ENCODE measurements at regions not wholly inside any gene's neighbourhood (a gene's known extent, or its start where the extent isn't known, plus 50 kb on each side); places are given as distances from the start of the nearest gene placed in this dataset.

GRCh38 chr2:188645986-188646385 is 328.2 kb upstream of the COL3A1 start:
- Histone ChIP-seq H3K27me3 (no peaks in the 10 kb centered on the region), H3K4me3 (no peak overlapping the region), H3K36me3 (ENCODE audit: low read depth, missing control alignments) (no peaks in the 10 kb centered on the region), H3K4me1 (no peaks in the 10 kb centered on the region), H3K27ac (no peak overlapping the region), H3K9me3 (no peaks in the 10 kb centered on the region)
- intact Hi-C loops (cut with DNase I; ENCODE audit: low total_unique reads) = no loop called here
- TF ChIP-seq POLR2A (IDR thresholded peaks at IDR 0.05) (no peak), CTCF (IDR thresholded peaks at IDR 0.05) (no peak)
- no peak for DNase-seq
- WGBS, 2 donors = 53 to 59% methylated on average over 2 of the region's 2 CpGs

GRCh38 chr2:188647430-188648070 is 326.6 kb upstream of the COL3A1 start:
- no peaks in the 10 kb centered on the region for H3K9me3 ChIP-seq
- no peak for DNase-seq
- TF ChIP-seq CTCF (IDR thresholded peaks at IDR 0.05) (no peak), POLR2A (IDR thresholded peaks at IDR 0.05) (no peak)
- H3K27ac ChIP-seq = no peak overlapping the region
- no peaks in the 10 kb centered on the region for H3K27me3 ChIP-seq
- intact Hi-C loops (cut with DNase I; ENCODE audit: low total_unique reads) = no loop called here
- H3K4me3 ChIP-seq = no peak overlapping the region
- H3K4me1 ChIP-seq = no peaks in the 10 kb centered on the region
- H3K36me3 ChIP-seq (ENCODE audit: low read depth, missing control alignments) = no peaks in the 10 kb centered on the region
- 80 to 82% methylated on average over 3 of the region's 3 CpGs for WGBS, 2 donors

- no peak for DNase-seq
- H3K4me3 ChIP-seq = no peak overlapping the region
- intact Hi-C loops (cut with DNase I; ENCODE audit: low total_unique reads) = no loop called here
- H3K27ac ChIP-seq = no peak overlapping the region
- no peak for TF ChIP-seq CTCF (IDR thresholded peaks at IDR 0.05)
- TF ChIP-seq POLR2A (IDR thresholded peaks at IDR 0.05) = no peak
- no peaks in the 10 kb centered on the region for H3K9me3 ChIP-seq
- H3K27me3 ChIP-seq = no peaks in the 10 kb centered on the region
- no peaks in the 10 kb centered on the region for H3K4me1 ChIP-seq
- no peaks in the 10 kb centered on the region for H3K36me3 ChIP-seq (ENCODE audit: low read depth, missing control alignments)
- WGBS, 2 donors = 94 to 96% methylated on average over 1 of the region's 1 CpG
Observed at GRCh38 chr2:188659656-188660406, 314.3 kb upstream of the COL3A1 start.

- 83 to 86% methylated on average over 2 of the region's 2 CpGs for WGBS, 2 donors
- TF ChIP-seq POLR2A (IDR thresholded peaks at IDR 0.05) = no peak
- no peak for TF ChIP-seq CTCF (IDR thresholded peaks at IDR 0.05)
- intact Hi-C loops (cut with DNase I; ENCODE audit: low total_unique reads) = no loop called here
Observed at GRCh38 chr2:188663301-188663700, 310.9 kb upstream of the COL3A1 start.

More at GRCh38 chr2:188663301-188663700, 310.9 kb upstream of the COL3A1 start:
- Histone ChIP-seq H3K9me3 (no peaks in the 10 kb centered on the region), H3K36me3 (ENCODE audit: low read depth, missing control alignments) (no peaks in the 10 kb centered on the region), H3K27me3 (no peaks in the 10 kb centered on the region), H3K4me1 (no peaks in the 10 kb centered on the region), H3K27ac (no peak overlapping the region), H3K4me3 (no peak overlapping the region)
- no peak for DNase-seq

Data from testis (tissue), 2 donors.